CD14-positive monocyte (primary cell): ENCODE measurements at regions not wholly inside any gene's neighbourhood (a gene's known extent, or its start where the extent isn't known, plus 50 kb on each side); places are given as distances from the start of the nearest gene placed in this dataset.

Experiments used
- DNase-seq, 3 donors: peaks; one replicate each; pipeline ENCODE4 v3.0.0-alpha.2; 2011 to 2022
- H2AFZ ChIP-seq: 2 replicates; pipeline ENCODE4 v1.6.0; 2012; ENCODE audit warnings: mild to moderate bottlenecking, low read depth, low read length, inconsistent platforms; ENCODE audit not compliant: insufficient read depth, poor library complexity, severe bottlenecking
- H3K27ac ChIP-seq, 2 donors: 1 replicate in 1 of 2; 2 replicates in 1 of 2; pipeline ENCODE4 v1.5.1; 2012 to 2013; ENCODE audit warnings: low read length in 2 of 2, control low read depth in 1 of 2, inconsistent platforms in 1 of 2, low read depth in 1 of 2, mild to moderate bottlenecking in 1 of 2
- H3K27me3 ChIP-seq, 2 donors: one replicate each; pipeline versions ENCODE4 v1.6.0 to v1.6.1; 2011 to 2013; ENCODE audit warnings: low read length in 2 of 2; ENCODE audit not compliant: control insufficient read depth in 2 of 2, insufficient read depth in 2 of 2
- H3K36me3 ChIP-seq, 2 donors: replicated peaks in 1 of 2; 1 replicate in 1 of 2; 2 replicates in 1 of 2; pipeline versions ENCODE4 v1.5.1 to v1.6.1; 2012 to 2013; ENCODE audit warnings: low read length in 2 of 2, control low read depth in 1 of 2, inconsistent platforms in 1 of 2, mild to moderate bottlenecking in 1 of 2; ENCODE audit not compliant: insufficient read depth in 2 of 2, control insufficient read depth in 1 of 2
- H3K4me1 ChIP-seq, 2 donors: 1 replicate in 1 of 2; 2 replicates in 1 of 2; pipeline versions ENCODE4 v1.5.1 to v1.6.1; 2012 to 2013; ENCODE audit warnings: low read length in 2 of 2, control low read depth in 1 of 2, inconsistent platforms in 1 of 2, mild to moderate bottlenecking in 1 of 2, moderate library complexity in 1 of 2; ENCODE audit not compliant: insufficient read depth in 2 of 2, control insufficient read depth in 1 of 2
- H3K4me2 ChIP-seq: replicated peaks from 2 replicates; pipeline ENCODE3; 2012; ENCODE audit warnings: low read length, moderate library complexity, mild to moderate bottlenecking; ENCODE audit not compliant: poor library complexity, severe bottlenecking; ENCODE audit errors: extremely low read depth
- H3K4me3 ChIP-seq, 3 experiments: fragments of 200-600 bp in 1 of 3; sonication (generic) in 1 of 3; replicated peaks in 1 of 3; 1 replicate in 2 of 3; 2 replicates in 1 of 3; pipeline ENCODE4 v1.5.1; 2011 to 2013; ENCODE audit warnings: low read length in 3 of 3, mild to moderate bottlenecking in 3 of 3, control low read depth in 2 of 3, low read depth in 2 of 3, inconsistent platforms in 1 of 3, moderate library complexity in 1 of 3
- H3K79me2 ChIP-seq: 2 replicates; pipeline ENCODE4 v1.6.0; 2012; ENCODE audit warnings: mild to moderate bottlenecking, control low read depth, inconsistent platforms, low read length, moderate library complexity; ENCODE audit not compliant: insufficient read depth
- H3K9ac ChIP-seq: 2 replicates; pipeline ENCODE4 v1.6.0; 2017; ENCODE audit warnings: low read length, mild to moderate bottlenecking; ENCODE audit not compliant: insufficient read depth, poor library complexity, severe bottlenecking
- H3K9me3 ChIP-seq, 2 donors: replicated peaks in 1 of 2; 1 replicate in 1 of 2; 2 replicates in 1 of 2; pipeline versions ENCODE4 v1.5.1 to v1.6.1; 2012 to 2013; ENCODE audit warnings: low read length in 2 of 2, control low read depth in 1 of 2; ENCODE audit not compliant: control insufficient read depth in 1 of 2, insufficient read depth in 1 of 2
- H4K20me1 ChIP-seq: 2 replicates; pipeline ENCODE4 v1.6.0; 2012; ENCODE audit warnings: mild to moderate bottlenecking, low read length, control low read depth, moderate library complexity; ENCODE audit not compliant: insufficient read depth
- H3K27ac Mint-ChIP-seq, 7 donors: one replicate each; pipeline ENCODE4 v1.8.0; 2020; ENCODE audit warnings: mild to moderate bottlenecking in 7 of 7, mixed read lengths in 7 of 7, moderate library complexity in 6 of 7, inconsistent platforms in 2 of 7
- H3K27me3 Mint-ChIP-seq, 3 donors: one replicate each; pipeline ENCODE4 v1.8.0; 2021 to 2022; ENCODE audit warnings: low read depth in 3 of 3, mild to moderate bottlenecking in 3 of 3, mixed read lengths in 3 of 3, moderate library complexity in 3 of 3, inconsistent platforms in 1 of 3
- H3K36me3 Mint-ChIP-seq, 2 donors: one replicate each; pipeline ENCODE4 v1.8.0; 2020; ENCODE audit warnings: mixed read lengths in 2 of 2, inconsistent platforms in 1 of 2, mild to moderate bottlenecking in 1 of 2
- H3K4me1 Mint-ChIP-seq: one replicate; pipeline ENCODE4 v1.8.0; 2020; ENCODE audit warnings: mild to moderate bottlenecking, mixed read lengths
- H3K4me3 Mint-ChIP-seq, 2 donors: one replicate each; pipeline ENCODE4 v1.8.0; 2020; ENCODE audit warnings: mild to moderate bottlenecking in 2 of 2, mixed read lengths in 2 of 2, moderate library complexity in 1 of 2
- H3K9me3 Mint-ChIP-seq, 7 donors: one replicate each; pipeline ENCODE4 v1.8.0; 2020 to 2022; ENCODE audit warnings: mixed read lengths in 7 of 7, mild to moderate bottlenecking in 6 of 7, moderate library complexity in 6 of 7, inconsistent platforms in 2 of 7
- WGBS: methylation state at CpG from one replicate; pipeline ENCODE4 v1.1.5; 2013; ENCODE audit warnings: missing lambda C conversion rate; ENCODE audit not compliant: insufficient coverage; 5-methylcytosine and 5-hydroxymethylcytosine counted together
- intact Hi-C, 2 donors: fragments of 100-400 bp; cut with micrococcal nuclease; formaldehyde crosslinking; loops; one replicate each; pipeline versions ENCODE4 v1.15.0 to v1.15.1; 2023
- TF ChIP-seq, protein P1 (sequence below): fragments of 200-600 bp; IDR thresholded peaks from one replicate; pipeline ENCODE4 v1.8.0; 2022; ENCODE audit warnings: antibody characterized with exemption, mild to moderate bottlenecking

DNA sequence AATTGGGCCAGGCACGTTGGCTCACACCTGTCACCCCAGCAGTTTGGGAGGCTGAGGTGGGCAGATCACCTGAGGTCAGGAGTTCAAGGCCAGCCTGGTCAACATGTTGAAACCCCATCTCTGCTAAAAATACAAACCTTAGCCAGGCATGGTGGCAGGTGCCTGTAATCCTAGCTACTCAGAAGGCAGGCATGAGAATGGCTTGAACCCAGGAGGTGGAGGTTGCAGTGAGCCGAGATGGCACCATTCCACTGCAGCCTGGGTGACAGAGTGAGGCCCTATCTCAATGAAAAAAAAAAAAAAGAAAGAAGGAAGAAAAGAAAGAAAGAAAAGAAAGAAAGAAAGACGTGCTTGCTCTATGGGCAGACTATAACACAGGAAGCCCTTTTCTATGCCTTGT lies 84.4 kb downstream of the FOXL1 start:
- no peak overlapping the region for H2AFZ ChIP-seq
- no peak overlapping the region for H3K9ac ChIP-seq
- WGBS = no CpG with 5 or more reads among the region's 3 CpGs
- no peaks in the 10 kb centered on the region for H3K4me1 ChIP-seq
- Mint-ChIP-seq H3K36me3 (no peaks in the 10 kb centered on the region), H3K9me3 (peaks cover 0 to 2% (median 1%) of the 10 kb centered on the region in 7 donors), H3K27ac (no peak overlapping the region), H3K4me1 (peaks cover 6% of the 10 kb centered on the region), H3K27me3 (peaks cover 7 to 12% (median 8%) of the 10 kb centered on the region in 3 donors), H3K4me3 (no peak overlapping the region)
- no peak overlapping the region for H3K27ac ChIP-seq
- H3K4me2 ChIP-seq = no peak overlapping the region
- H3K4me3 ChIP-seq = no peak overlapping the region
- no peaks in the 10 kb centered on the region for H3K9me3 ChIP-seq
- H4K20me1 ChIP-seq = no peaks in the 10 kb centered on the region
- DNase-seq = no peak
- H3K27me3 ChIP-seq = no peaks in the 10 kb centered on the region
- intact Hi-C loops = no loop called here
- no peaks in the 10 kb centered on the region for H3K36me3 ChIP-seq
- TF ChIP-seq, protein P1, sequence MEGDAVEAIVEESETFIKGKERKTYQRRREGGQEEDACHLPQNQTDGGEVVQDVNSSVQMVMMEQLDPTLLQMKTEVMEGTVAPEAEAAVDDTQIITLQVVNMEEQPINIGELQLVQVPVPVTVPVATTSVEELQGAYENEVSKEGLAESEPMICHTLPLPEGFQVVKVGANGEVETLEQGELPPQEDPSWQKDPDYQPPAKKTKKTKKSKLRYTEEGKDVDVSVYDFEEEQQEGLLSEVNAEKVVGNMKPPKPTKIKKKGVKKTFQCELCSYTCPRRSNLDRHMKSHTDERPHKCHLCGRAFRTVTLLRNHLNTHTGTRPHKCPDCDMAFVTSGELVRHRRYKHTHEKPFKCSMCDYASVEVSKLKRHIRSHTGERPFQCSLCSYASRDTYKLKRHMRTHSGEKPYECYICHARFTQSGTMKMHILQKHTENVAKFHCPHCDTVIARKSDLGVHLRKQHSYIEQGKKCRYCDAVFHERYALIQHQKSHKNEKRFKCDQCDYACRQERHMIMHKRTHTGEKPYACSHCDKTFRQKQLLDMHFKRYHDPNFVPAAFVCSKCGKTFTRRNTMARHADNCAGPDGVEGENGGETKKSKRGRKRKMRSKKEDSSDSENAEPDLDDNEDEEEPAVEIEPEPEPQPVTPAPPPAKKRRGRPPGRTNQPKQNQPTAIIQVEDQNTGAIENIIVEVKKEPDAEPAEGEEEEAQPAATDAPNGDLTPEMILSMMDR = no peak
- H3K79me2 ChIP-seq = no peaks in the 10 kb centered on the region

DNA sequence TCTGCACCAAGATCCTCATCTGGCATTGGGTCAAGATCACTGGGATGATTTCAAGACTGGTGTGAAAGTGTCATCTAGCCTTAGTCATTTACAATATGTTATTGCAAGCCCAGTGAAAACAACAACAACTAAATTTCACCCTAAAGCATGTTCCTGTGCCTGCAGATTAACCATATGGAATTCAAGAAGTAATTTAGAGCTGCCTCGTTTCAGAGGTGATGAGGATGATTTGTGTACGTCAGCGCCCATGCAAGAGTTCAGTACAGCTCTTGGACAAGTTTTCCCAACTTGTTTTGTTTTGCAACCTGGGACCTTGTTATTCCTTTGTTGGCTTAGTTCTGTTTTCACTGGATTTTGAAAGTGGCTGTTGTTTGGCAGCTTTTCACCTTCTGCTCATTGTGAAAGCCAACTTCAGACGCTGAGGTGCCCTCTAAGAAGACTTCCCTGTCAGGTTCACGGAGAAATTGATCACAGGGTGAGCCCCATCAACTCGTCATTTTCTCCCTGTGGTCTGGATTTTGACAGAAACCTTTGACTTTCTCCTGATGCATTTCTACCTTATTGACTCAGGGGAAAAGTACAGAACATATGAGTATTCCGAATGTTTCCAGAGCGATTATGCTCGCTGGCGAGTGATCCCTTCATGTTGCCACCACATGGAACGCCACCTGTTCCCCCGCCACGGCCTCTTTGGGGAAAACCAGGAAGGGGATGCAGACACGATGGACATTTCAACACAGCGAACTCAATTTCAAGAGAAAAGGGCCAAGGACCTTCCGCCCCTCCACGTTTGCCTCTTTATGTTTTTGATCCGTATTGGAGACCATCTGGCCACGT lies 85.6 kb downstream of the FOXL1 start:
- DNase-seq = no peak
- no peak overlapping the region for H3K4me3 ChIP-seq
- Mint-ChIP-seq H3K4me3 (no peak overlapping the region), H3K27me3 (peaks cover 6 to 12% (median 7%) of the 10 kb centered on the region in 3 donors), H3K36me3 (no peaks in the 10 kb centered on the region), H3K9me3 (peaks cover 0 to 2% (median 0%) of the 10 kb centered on the region in 7 donors), H3K27ac (no peak overlapping the region), H3K4me1 (peaks cover 6% of the 10 kb centered on the region)
- no peaks in the 10 kb centered on the region for H3K79me2 ChIP-seq
- no peaks in the 10 kb centered on the region for H3K36me3 ChIP-seq
- H3K9ac ChIP-seq = no peak overlapping the region
- no peaks in the 10 kb centered on the region for H4K20me1 ChIP-seq
- intact Hi-C loops = no loop called here
- WGBS = 85% methylated on average over 19 of the region's 19 CpGs
- H3K27me3 ChIP-seq = no peaks in the 10 kb centered on the region
- no peak overlapping the region for H3K4me2 ChIP-seq
- H2AFZ ChIP-seq = no peak overlapping the region
- H3K27ac ChIP-seq = no peak overlapping the region
- TF ChIP-seq, protein P1 = no peak
- no peaks in the 10 kb centered on the region for H3K9me3 ChIP-seq
- no peaks in the 10 kb centered on the region for H3K4me1 ChIP-seq
